ENCODE measurements at regions not wholly inside any gene's neighbourhood (a gene's known extent, or its start where the extent isn't known, plus 50 kb on each side); places are given as distances from the start of the nearest gene placed in this dataset.
A peak's percentile ranks its signal among the peaks of the same experiment; 100 is the strongest.

GRCh38 chr12:46660276-46660675 is 165.5 kb downstream of the SLC38A4 start (continued):
- TF ChIP-seq CHD2 (IDR thresholded peaks at IDR 0.05; ENCODE audit: low read length, partially characterized antibody) (no peak), RFX5 (IDR thresholded peaks at IDR 0.05; ENCODE audit: low read length) (no peak), MXI1 (IDR thresholded peaks at IDR 0.05; ENCODE audit: low read depth, low read length) (no peak), GABPA (IDR thresholded peaks at IDR 0.05; ENCODE audit: low read depth) (no peak)

- H3K4me1 ChIP-seq (ENCODE audit: control insufficient read depth in 1 of 2, insufficient read depth in 2 of 2, low read depth in 1 of 2, low read length in 1 of 2), result peaks cover 0 to 46% of the 10 kb centered on the region in 2 experiments
- no peak for TF ChIP-seq GABPA (IDR thresholded peaks at IDR 0.05; ENCODE audit: low read depth)
- TF ChIP-seq MAX (IDR thresholded peaks at IDR 0.05; ENCODE audit: low read depth), result peak; percentile 41; the same call in 1 of the 2 replicates
- no peak for TF ChIP-seq MEF2A (IDR thresholded peaks at IDR 0.05; ENCODE audit: borderline replicate concordance, low read depth)
- no peak for TF ChIP-seq NRF1 (IDR thresholded peaks at IDR 0.05; ENCODE audit: low read depth, low read length)
- TF ChIP-seq TEAD4 (IDR thresholded peaks at IDR 0.05; ENCODE audit: borderline replicate concordance, insufficient read depth), result no peak
- no peaks in the 10 kb centered on the region for H3K79me2 ChIP-seq (ENCODE audit: insufficient read depth)
- no peak for DNase-seq
- peaks cover 34% of the 10 kb centered on the region for H3F3A ChIP-seq (replicated peaks; ENCODE audit: insufficient read depth)
- H3K9ac ChIP-seq, result peak overlapping the region; percentile 45; the same call in 1 of the 2 replicates
- H3K4me2 ChIP-seq, result peak overlapping the region; percentile 45; the same call in 1 of the 2 replicates
- H4K20me1 ChIP-seq (ENCODE audit: insufficient read depth), result no peaks in the 10 kb centered on the region
- H3K4me3 ChIP-seq (ENCODE audit: low read depth in 2 of 2, low read length in 1 of 2), result no peak overlapping the region; a peak in 1 of 4 replicates
- ChIA-PET POLR2A (no interaction called here), CTCF (no interaction called here)
- H3K9me2 ChIP-seq, result no peaks in the 10 kb centered on the region
- 17% methylated on average over 4 of the region's 4 CpGs for WGBS (ENCODE audit: low lambda C conversion rate)
- no peaks in the 10 kb centered on the region for H3K36me3 ChIP-seq (replicated peaks in 1 of 2; ENCODE audit: control insufficient read depth in 1 of 2, insufficient read depth in 2 of 2, low read length in 1 of 2)
- H2AFZ ChIP-seq (ENCODE audit: low read depth), result peak overlapping the region; percentile 63; the same call in 1 of the 2 replicates
- no peaks in the 10 kb centered on the region for H3K27me3 ChIP-seq (ENCODE audit: insufficient read depth)
- peak overlapping the region; percentile 69 to 83 for H3K27ac ChIP-seq (ENCODE audit: low read depth in 2 of 2, low read length in 1 of 2)
- no peaks in the 10 kb centered on the region for H3K9me3 ChIP-seq
Measured at GRCh38 chr12:46659824-46660223, 166.0 kb downstream of the SLC38A4 start.

GRCh38 chr12:46659032-46659650 is 166.7 kb downstream of the SLC38A4 start:
- Histone ChIP-seq H3K79me2 (ENCODE audit: insufficient read depth) (no peaks in the 10 kb centered on the region), H3K9me3 (no peaks in the 10 kb centered on the region), H3K4me2 (peak overlapping the region; percentile 45; the same call in 1 of the 2 replicates), H3K27me3 (ENCODE audit: insufficient read depth) (no peaks in the 10 kb centered on the region), H3K36me3 (replicated peaks in 1 of 2; ENCODE audit: control insufficient read depth in 1 of 2, insufficient read depth in 2 of 2, low read length in 1 of 2) (no peaks in the 10 kb centered on the region), H3K27ac (ENCODE audit: low read depth in 2 of 2, low read length in 1 of 2) (peak overlapping the region; percentile 69 to 83; a peak in 3 of 4 replicates), H4K20me1 (ENCODE audit: insufficient read depth) (no peaks in the 10 kb centered on the region), H3K9me2 (no peaks in the 10 kb centered on the region), H3K4me1 (ENCODE audit: control insufficient read depth in 1 of 2, insufficient read depth in 2 of 2, low read depth in 1 of 2, low read length in 1 of 2) (peaks cover 0 to 46% of the 10 kb centered on the region in 2 experiments), H3K4me3 (ENCODE audit: low read depth in 2 of 2, low read length in 1 of 2) (no peak overlapping the region; a peak in 1 of 4 replicates), H3F3A (replicated peaks; ENCODE audit: insufficient read depth) (peaks cover 28% of the 10 kb centered on the region), H3K9ac (peak overlapping the region; percentile 45; the same call in 1 of the 2 replicates), H2AFZ (ENCODE audit: low read depth) (peak overlapping the region; percentile 63; the same call in 1 of the 2 replicates)
- DNase-seq, result no peak
- CTCF ChIA-PET, result no interaction called here
- TF ChIP-seq NRF1 (IDR thresholded peaks at IDR 0.05; ENCODE audit: low read depth, low read length) (no peak), FOXM1 (IDR thresholded peaks at IDR 0.05; ENCODE audit: low read depth) (no peak), ZBTB33 (IDR thresholded peaks at IDR 0.05; ENCODE audit: borderline replicate concordance, low read depth) (no peak), GATA2 (CRISPR knock-in tag; IDR thresholded peaks at IDR 0.05) (no peak)
- POLR2A ChIA-PET, result no interaction called here
- WGBS (ENCODE audit: low lambda C conversion rate), result 76% methylated on average over 10 of the region's 10 CpGs
